Neural progenitor cell (in vitro differentiated cells): ENCODE measurements at regions not wholly inside any gene's neighbourhood (a gene's known extent, or its start where the extent isn't known, plus 50 kb on each side); places are given as distances from the start of the nearest gene placed in this dataset.

Experiments
- EZH2 ChIP-seq: fragments of 200-600 bp; sonication (generic); IDR thresholded peaks from 2 replicates; pipeline ENCODE4 v1.6.1; 2017; ENCODE audit warnings: antibody characterized with exemption, mild to moderate bottlenecking, moderate library complexity
- TF ChIP-seq, protein P1 (sequence below): fragments of 200-600 bp; sonication (generic); IDR thresholded peaks from 2 replicates; pipeline ENCODE4 v1.5.1; 2017; ENCODE audit warnings: antibody characterized with exemption, mild to moderate bottlenecking

DNA sequence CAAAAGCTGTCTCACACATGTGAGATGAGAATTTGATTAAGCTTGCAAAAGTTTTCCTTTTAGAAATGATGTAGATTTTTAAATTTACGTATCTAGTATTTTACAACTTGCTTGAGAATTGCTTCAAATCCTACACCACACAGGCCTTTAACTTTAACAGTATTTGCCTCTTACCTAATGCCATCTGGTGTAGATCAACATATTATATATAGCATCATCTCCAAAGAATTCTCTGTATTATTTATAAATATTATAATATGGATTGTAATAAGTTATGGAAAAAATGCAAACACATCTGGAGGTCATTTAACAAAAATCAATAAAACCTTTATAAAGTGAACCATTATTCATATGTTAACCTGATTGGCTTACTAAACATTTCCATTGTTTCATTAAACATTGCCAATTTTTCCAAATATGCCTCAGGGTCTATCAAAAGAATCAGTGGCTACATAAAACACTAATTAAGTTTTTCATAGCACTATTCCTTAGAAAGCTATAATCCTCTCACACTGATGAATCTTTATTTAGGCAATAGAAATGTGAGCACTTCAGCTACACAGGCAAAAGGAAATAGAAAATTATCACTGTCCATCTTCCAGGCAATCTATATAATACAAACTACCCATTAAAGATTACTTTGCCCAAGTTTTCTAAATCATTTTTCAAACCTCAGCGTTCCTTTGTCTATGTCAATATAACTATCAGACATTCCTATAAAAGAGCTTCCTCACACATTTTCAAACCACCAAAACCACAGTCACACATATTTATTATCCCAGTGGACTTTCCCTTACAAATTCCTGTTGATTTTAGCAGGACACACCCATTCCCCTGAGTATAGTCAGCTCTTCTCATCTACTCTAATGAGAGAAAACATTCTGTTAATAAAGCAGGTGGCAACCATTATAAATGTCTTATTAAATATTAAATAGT lies 83.5 kb upstream of the INTU start:
- TF ChIP-seq, protein P1, sequence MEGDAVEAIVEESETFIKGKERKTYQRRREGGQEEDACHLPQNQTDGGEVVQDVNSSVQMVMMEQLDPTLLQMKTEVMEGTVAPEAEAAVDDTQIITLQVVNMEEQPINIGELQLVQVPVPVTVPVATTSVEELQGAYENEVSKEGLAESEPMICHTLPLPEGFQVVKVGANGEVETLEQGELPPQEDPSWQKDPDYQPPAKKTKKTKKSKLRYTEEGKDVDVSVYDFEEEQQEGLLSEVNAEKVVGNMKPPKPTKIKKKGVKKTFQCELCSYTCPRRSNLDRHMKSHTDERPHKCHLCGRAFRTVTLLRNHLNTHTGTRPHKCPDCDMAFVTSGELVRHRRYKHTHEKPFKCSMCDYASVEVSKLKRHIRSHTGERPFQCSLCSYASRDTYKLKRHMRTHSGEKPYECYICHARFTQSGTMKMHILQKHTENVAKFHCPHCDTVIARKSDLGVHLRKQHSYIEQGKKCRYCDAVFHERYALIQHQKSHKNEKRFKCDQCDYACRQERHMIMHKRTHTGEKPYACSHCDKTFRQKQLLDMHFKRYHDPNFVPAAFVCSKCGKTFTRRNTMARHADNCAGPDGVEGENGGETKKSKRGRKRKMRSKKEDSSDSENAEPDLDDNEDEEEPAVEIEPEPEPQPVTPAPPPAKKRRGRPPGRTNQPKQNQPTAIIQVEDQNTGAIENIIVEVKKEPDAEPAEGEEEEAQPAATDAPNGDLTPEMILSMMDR = no peak
- TF ChIP-seq EZH2 = no peak
